ENCODE measurements at regions not wholly inside any gene's neighbourhood (a gene's known extent, or its start where the extent isn't known, plus 50 kb on each side); places are given as distances from the start of the nearest gene placed in this dataset.

GRCh38 chr13:99803141-99803540 is 168.4 kb downstream of the ZIC5 start:
- TF ChIP-seq CTCF (IDR thresholded peaks at IDR 0.05; ENCODE audit: low read depth, low read length) = no peak
- no peaks in the 10 kb centered on the region for H3K27me3 ChIP-seq (ENCODE audit: control insufficient read depth, insufficient read depth, low read length)
- DNase-seq (ENCODE audit: low read depth, low spot score) = no peak
- H3K27ac ChIP-seq (ENCODE audit: low read depth, low read length) = no peak overlapping the region
- ChIA-PET CTCF (no interaction called here), POLR2A (no interaction called here)
- no peak overlapping the region for H3K4me3 ChIP-seq (ENCODE audit: low read depth, low read length)
- no peaks in the 10 kb centered on the region for H3K9me3 ChIP-seq (ENCODE audit: control insufficient read depth, insufficient read depth, low read length)

GRCh38 chr13:99802416-99802815 is 169.2 kb downstream of the ZIC5 start:
- Histone ChIP-seq H3K4me3 (ENCODE audit: low read depth, low read length) (no peak overlapping the region), H3K27ac (ENCODE audit: low read depth, low read length) (no peak overlapping the region), H3K27me3 (ENCODE audit: control insufficient read depth, insufficient read depth, low read length) (no peaks in the 10 kb centered on the region), H3K9me3 (ENCODE audit: control insufficient read depth, insufficient read depth, low read length) (no peaks in the 10 kb centered on the region)
- DNase-seq (ENCODE audit: low read depth, low spot score) = no peak
- CTCF ChIA-PET = no interaction called here
- POLR2A ChIA-PET = no interaction called here
- no peak for TF ChIP-seq CTCF (IDR thresholded peaks at IDR 0.05; ENCODE audit: low read depth, low read length)

GRCh38 chr13:99800951-99801350 is 170.6 kb downstream of the ZIC5 start:
- POLR2A ChIA-PET = no interaction called here
- H3K27ac ChIP-seq (ENCODE audit: low read depth, low read length) = no peak overlapping the region
- H3K9me3 ChIP-seq (ENCODE audit: control insufficient read depth, insufficient read depth, low read length) = no peaks in the 10 kb centered on the region
- no peaks in the 10 kb centered on the region for H3K27me3 ChIP-seq (ENCODE audit: control insufficient read depth, insufficient read depth, low read length)
- H3K4me3 ChIP-seq (ENCODE audit: low read depth, low read length) = no peak overlapping the region
- no peak for DNase-seq (ENCODE audit: low read depth, low spot score)
- no peak for TF ChIP-seq CTCF (IDR thresholded peaks at IDR 0.05; ENCODE audit: low read depth, low read length)
- CTCF ChIA-PET = no interaction called here

DNA sequence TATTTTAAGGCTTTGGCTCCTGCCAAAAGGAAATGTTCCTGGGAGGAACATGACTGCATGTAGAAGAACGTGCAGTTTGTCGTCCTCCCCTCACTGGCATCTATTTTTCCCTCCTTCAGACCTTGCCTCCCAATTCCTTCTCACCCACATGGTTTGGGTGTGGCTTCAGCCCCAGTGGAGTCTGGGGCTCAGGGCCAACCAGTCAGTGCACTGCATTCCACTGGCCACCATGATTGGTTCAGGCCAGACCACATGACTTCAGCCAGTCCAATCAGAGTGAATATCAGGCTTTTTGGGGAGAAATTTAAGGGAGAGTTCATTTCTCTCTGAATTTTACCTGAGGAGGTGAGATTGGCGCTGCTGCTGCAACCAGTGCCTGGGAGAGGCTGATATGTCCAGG is 171.6 kb downstream of the ZIC5 start:
- no peak overlapping the region for H3K27ac ChIP-seq (ENCODE audit: low read depth, low read length)
- H3K27me3 ChIP-seq (ENCODE audit: control insufficient read depth, insufficient read depth, low read length) = no peaks in the 10 kb centered on the region
- H3K9me3 ChIP-seq (ENCODE audit: control insufficient read depth, insufficient read depth, low read length) = no peaks in the 10 kb centered on the region
- no peak overlapping the region for H3K4me3 ChIP-seq (ENCODE audit: low read depth, low read length)
- no peak for TF ChIP-seq CTCF (IDR thresholded peaks at IDR 0.05; ENCODE audit: low read depth, low read length)
- ChIA-PET POLR2A (no interaction called here), CTCF (no interaction called here)
- no peak for DNase-seq (ENCODE audit: low read depth, low spot score)

- no peak for TF ChIP-seq CTCF (IDR thresholded peaks at IDR 0.05; ENCODE audit: low read depth, low read length)
- H3K9me3 ChIP-seq (ENCODE audit: control insufficient read depth, insufficient read depth, low read length) = no peaks in the 10 kb centered on the region
- H3K4me3 ChIP-seq (ENCODE audit: low read depth, low read length) = no peak overlapping the region
- ChIA-PET CTCF (no interaction called here), POLR2A (no interaction called here)
- H3K27me3 ChIP-seq (ENCODE audit: control insufficient read depth, insufficient read depth, low read length) = no peaks in the 10 kb centered on the region
- H3K27ac ChIP-seq (ENCODE audit: low read depth, low read length) = no peak overlapping the region
- no peak for DNase-seq (ENCODE audit: low read depth, low spot score)
These were observed 172.8 kb downstream of the ZIC5 start for GRCh38 chr13:99798756-99799155.
